ENCODE measurements at regions not wholly inside any gene's neighbourhood (a gene's known extent, or its start where the extent isn't known, plus 50 kb on each side); places are given as distances from the start of the nearest gene placed in this dataset.

DNA sequence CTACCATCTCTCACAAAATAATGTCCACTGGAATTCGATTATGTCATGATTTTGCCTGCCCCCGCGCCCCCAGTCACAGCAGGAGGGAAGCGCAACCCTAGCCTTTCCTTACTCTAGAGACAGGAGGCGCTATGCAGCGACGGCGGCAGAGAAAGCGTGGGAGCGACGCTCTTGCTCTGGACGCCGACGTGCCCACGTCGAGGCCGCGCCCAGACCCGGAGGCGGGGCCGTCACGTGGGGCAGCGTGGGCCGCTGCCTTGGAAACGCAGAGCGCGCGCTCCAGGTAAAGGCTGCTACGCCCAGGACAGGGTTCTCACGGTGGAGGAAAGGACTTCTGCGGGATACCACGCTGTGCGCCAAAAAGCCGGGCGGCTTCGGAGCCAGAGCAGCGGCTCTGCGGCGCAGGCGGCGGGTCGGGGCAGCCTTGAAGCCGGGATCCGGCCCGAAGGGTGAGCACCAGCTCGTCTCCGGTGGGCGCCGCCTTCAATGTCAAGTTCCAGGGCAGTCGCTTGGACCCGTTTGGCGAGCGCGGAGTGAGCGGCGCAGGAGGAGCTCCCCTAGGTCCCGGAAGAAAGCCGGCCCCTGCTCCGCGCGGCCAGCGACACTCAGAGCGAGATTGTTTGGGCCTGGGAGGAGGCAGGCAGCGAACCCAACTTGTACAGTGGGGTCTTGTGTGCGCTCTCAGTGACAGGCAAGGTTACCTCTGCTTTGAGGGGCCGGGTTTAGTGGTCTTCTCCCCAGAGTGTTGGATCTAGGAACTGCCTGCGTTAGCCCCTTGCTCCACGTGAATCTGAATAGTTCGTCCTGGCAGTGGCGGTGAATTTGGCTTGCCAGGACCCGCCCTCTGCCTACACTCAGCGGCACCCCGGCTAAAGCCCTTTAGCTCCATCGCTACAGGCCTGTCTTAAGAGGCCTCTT, 121.7 kb downstream of the MRPL57 start:
- TF ChIP-seq FOXP2 (optimal IDR thresholded peaks at IDR 0.05; ENCODE audit: borderline replicate concordance, extremely low read depth, extremely low read length, insufficient read depth) (peak; percentile 80), REST (IDR thresholded peaks at IDR 0.05; ENCODE audit: insufficient read depth in 1 of 2, low read depth in 2 of 2, low read length in 2 of 2) (no peak), SIN3A (IDR thresholded peaks at IDR 0.05; ENCODE audit: borderline replicate concordance, insufficient read depth, low read length) (peak; percentile 81; the same call in 1 of the 2 replicates), TAF1 (IDR thresholded peaks at IDR 0.05; ENCODE audit: borderline replicate concordance, insufficient read depth, low read length) (no peak)

DNA sequence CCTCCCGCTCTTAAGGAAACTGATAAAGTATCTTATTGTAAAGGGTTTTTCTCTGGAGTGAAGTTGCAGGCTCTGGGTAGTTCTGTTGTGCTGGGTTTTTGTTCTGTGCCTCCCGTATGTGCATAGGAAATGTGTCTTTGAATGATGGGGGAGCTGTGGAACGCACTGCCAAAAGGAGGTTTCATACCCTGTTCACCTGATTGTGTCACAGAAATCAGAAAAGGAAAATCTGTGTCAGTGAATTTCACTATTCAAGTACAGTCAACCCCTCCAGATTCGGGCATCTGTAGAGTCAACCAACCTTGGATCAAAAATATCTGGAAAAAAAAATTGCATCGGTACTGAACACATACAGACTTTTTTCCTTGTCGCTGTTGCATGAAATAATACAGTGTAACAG, 127.8 kb downstream of the MRPL57 start:
- TF ChIP-seq POLR2AphosphoS5 (IDR thresholded peaks at IDR 0.05; ENCODE audit: low read depth, low read length), result no peak
- TF ChIP-seq SIN3A (IDR thresholded peaks at IDR 0.05; ENCODE audit: borderline replicate concordance, insufficient read depth, low read length), result no peak

GRCh38 chr13:21308906-21309305, 132.4 kb downstream of the MRPL57 start:
- TF ChIP-seq FOXP2 (optimal IDR thresholded peaks at IDR 0.05; ENCODE audit: borderline replicate concordance, extremely low read depth, extremely low read length, insufficient read depth) (no peak), TAF1 (IDR thresholded peaks at IDR 0.05; ENCODE audit: borderline replicate concordance, insufficient read depth, low read length) (no peak), POLR2AphosphoS5 (IDR thresholded peaks at IDR 0.05; ENCODE audit: low read depth, low read length) (no peak)

DNA sequence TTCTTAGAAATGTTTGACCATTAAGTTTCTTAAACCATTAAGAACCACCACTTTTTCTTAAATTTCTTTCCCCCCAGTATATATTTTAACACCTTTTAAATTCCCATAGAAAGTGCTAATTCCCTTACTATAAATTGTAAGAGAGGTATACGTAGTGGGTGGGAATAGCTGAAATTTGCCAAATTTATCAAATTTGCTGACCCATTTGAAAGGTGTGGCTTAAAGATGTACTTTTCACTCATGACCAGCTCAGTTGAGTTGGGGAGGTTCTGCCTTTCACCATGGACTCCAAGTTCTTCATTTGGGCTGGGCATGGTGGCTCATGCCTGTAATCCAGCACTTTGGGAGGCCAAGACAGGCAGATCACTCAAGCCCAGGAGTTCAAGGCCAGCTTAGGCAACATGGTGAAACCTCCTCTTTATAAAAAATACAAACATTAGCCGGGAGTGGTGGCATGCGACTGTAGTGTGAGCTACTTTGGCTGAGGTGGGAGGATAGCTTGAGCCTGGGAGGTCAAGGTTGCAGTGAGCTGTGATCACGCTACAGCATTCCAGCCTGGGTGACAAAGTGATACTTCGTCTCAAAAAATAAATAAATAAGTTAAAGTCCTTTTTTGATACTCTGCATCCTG, 133.2 kb downstream of the MRPL57 start:
- TF ChIP-seq SIN3A (IDR thresholded peaks at IDR 0.05; ENCODE audit: borderline replicate concordance, insufficient read depth, low read length) (no peak), REST (IDR thresholded peaks at IDR 0.05; ENCODE audit: insufficient read depth in 1 of 2, low read depth in 2 of 2, low read length in 2 of 2) (no peak), FOXP2 (optimal IDR thresholded peaks at IDR 0.05; ENCODE audit: borderline replicate concordance, extremely low read depth, extremely low read length, insufficient read depth) (no peak)

DNA sequence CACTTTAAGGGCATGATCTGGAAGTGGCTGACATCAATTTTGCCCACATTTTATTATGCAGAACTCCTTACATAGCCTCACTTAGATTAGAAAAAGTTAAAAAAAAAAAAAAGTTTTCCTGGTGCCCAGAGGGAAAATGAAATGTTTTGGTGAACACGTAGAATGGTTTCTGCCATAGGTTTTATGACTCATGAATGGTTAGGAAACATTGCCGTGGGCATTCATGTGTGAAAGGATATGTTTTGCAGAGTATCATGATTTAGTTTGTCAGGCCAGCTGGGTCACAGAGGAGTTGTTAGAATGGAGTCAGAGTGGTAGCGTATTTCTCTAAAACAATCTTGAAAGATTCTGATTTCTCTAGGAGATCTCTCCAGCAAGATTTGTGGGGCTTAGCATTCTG, 133.8 kb downstream of the MRPL57 start:
- no peak for TF ChIP-seq POLR2AphosphoS5 (IDR thresholded peaks at IDR 0.05; ENCODE audit: low read depth, low read length)
- TF ChIP-seq FOXP2 (optimal IDR thresholded peaks at IDR 0.05; ENCODE audit: borderline replicate concordance, extremely low read depth, extremely low read length, insufficient read depth), result no peak
- no peak for TF ChIP-seq SIN3A (IDR thresholded peaks at IDR 0.05; ENCODE audit: borderline replicate concordance, insufficient read depth, low read length)
- TF ChIP-seq REST (IDR thresholded peaks at IDR 0.05; ENCODE audit: insufficient read depth in 1 of 2, low read depth in 2 of 2, low read length in 2 of 2), result no peak
- TF ChIP-seq TAF1 (IDR thresholded peaks at IDR 0.05; ENCODE audit: borderline replicate concordance, insufficient read depth, low read length), result no peak

- no peak for TF ChIP-seq TAF1 (IDR thresholded peaks at IDR 0.05; ENCODE audit: borderline replicate concordance, insufficient read depth, low read length)
- no peak for TF ChIP-seq FOXP2 (optimal IDR thresholded peaks at IDR 0.05; ENCODE audit: borderline replicate concordance, extremely low read depth, extremely low read length, insufficient read depth)
- TF ChIP-seq REST (IDR thresholded peaks at IDR 0.05; ENCODE audit: insufficient read depth in 1 of 2, low read depth in 2 of 2, low read length in 2 of 2), result no peak
- no peak for TF ChIP-seq POLR2AphosphoS5 (IDR thresholded peaks at IDR 0.05; ENCODE audit: low read depth, low read length)
- TF ChIP-seq SIN3A (IDR thresholded peaks at IDR 0.05; ENCODE audit: borderline replicate concordance, insufficient read depth, low read length), result no peak
Measured at GRCh38 chr13:21316376-21316775, 139.9 kb downstream of the MRPL57 start.
